Body of pancreas (tissue), 4 donors: ENCODE measurements at regions not wholly inside any gene's neighbourhood (a gene's known extent, or its start where the extent isn't known, plus 50 kb on each side); places are given as distances from the start of the nearest gene placed in this dataset.

ENCODE experiments used
- ATAC-seq: fragments of 150-250 bp; one replicate; pipeline ENCODE4 v1.9.1; 2016
- DNase-seq, 4 donors: peaks; one replicate each; pipeline ENCODE4 v3.0.0-alpha.2; 2019
- H3K27ac ChIP-seq, 4 donors: fragments of 200-600 bp; sonication (generic); 1 replicate in 3 of 4; 2 replicates in 1 of 4; pipeline versions ENCODE4 v1.5.1 to v1.6.1; 2016 to 2019; ENCODE audit warnings: mild to moderate bottlenecking in 1 of 4, mixed read lengths in 1 of 4, moderate library complexity in 1 of 4
- H3K27me3 ChIP-seq, 2 donors: fragments of 200-600 bp; sonication (generic); one replicate each; pipeline ENCODE4 v1.6.0; 2016; ENCODE audit warnings: mild to moderate bottlenecking in 1 of 2
- H3K36me3 ChIP-seq, 2 donors: fragments of 200-600 bp; sonication (generic); replicated peaks in 1 of 2; 2 replicates each; pipeline ENCODE4 v1.5.1; 2016; ENCODE audit warnings: low read depth in 2 of 2; ENCODE audit not compliant: insufficient read depth in 1 of 2
- H3K4me1 ChIP-seq: fragments of 200-600 bp; sonication (generic); one replicate; pipeline ENCODE4 v1.6.0; 2016
- H3K4me3 ChIP-seq, 2 donors: fragments of 200-600 bp; sonication (generic); 1 replicate in 1 of 2; 2 replicates in 1 of 2; pipeline ENCODE4 v1.5.1; 2016 to 2019
- H3K9me3 ChIP-seq, 3 donors: fragments of 200-600 bp; sonication (generic); 1 replicate in 2 of 3; 2 replicates in 1 of 3; pipeline ENCODE4 v1.5.1; 2016
- POLR2A ChIP-seq, 3 donors: fragments of 450-650 bp; IDR thresholded peaks; one replicate each; pipeline ENCODE4 v1.6.1; 2016; ENCODE audit warnings: antibody characterized with exemption in 3 of 3, mild to moderate bottlenecking in 2 of 3
- WGBS, 2 donors: methylation state at CpG; one replicate each; pipeline ENCODE4 v1.1.5; 2017; 5-methylcytosine and 5-hydroxymethylcytosine counted together
- intact Hi-C: fragments of 100-400 bp; cut with DNase I; formaldehyde crosslinking; loops from one replicate; pipeline ENCODE4 v1.15.1; 2023
- TF ChIP-seq, protein P1 (sequence below), 7 experiments: fragments of 450-650 bp in 4 of 7; fragments of 200-600 bp in 3 of 7; sonication (generic) in 3 of 7; IDR thresholded peaks; one replicate each; pipeline ENCODE4 v1.5.1; 2016 to 2019; ENCODE audit warnings: antibody characterized with exemption in 7 of 7

DNA sequence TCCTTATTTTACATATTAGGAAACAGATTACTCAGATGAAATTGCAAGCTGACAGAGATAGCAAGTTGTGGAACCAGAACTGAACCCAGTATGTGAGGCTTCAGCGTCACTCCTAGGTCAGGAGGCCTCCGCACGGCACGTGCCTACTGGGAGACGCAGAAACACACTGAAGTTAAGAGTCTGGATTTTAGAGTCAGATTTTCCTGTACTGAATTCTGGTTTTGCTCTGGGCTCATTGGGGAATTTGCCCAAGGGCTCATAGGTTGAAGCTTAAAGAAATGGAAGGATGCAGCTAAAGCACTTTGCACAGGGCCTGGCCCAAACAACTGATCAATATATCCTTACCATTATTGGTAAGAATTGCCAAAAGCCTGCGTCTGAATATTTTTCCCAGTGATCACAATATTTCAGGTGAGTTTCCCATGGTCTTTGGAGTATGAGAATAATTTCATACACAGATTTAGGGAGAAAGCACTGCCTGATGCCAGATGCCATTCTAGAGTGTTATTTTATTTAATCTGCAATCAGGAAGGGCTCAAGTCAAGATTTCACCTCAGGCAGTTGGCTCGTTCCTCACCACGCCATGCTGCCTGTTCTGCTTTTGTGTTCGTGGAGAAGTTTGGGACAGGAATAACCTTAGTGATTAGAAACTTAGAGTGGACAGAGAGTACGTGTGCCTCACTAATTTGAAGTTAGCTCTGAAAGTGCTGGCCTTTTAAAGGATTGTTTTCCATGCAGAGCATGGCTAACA lies 331.9 kb downstream of the MYCN start:
- DNase-seq, result no peak
- H3K27me3 ChIP-seq, result no peaks in the 10 kb centered on the region
- no peak overlapping the region for H3K27ac ChIP-seq
- ATAC-seq, result no peak
- WGBS, 2 donors, result 84 to 90% methylated on average over 10 of the region's 10 CpGs
- no peak overlapping the region for H3K4me3 ChIP-seq
- H3K9me3 ChIP-seq, result no peaks in the 10 kb centered on the region
- H3K4me1 ChIP-seq, result no peaks in the 10 kb centered on the region
- H3K36me3 ChIP-seq, result no peaks in the 10 kb centered on the region
- TF ChIP-seq, protein P1, sequence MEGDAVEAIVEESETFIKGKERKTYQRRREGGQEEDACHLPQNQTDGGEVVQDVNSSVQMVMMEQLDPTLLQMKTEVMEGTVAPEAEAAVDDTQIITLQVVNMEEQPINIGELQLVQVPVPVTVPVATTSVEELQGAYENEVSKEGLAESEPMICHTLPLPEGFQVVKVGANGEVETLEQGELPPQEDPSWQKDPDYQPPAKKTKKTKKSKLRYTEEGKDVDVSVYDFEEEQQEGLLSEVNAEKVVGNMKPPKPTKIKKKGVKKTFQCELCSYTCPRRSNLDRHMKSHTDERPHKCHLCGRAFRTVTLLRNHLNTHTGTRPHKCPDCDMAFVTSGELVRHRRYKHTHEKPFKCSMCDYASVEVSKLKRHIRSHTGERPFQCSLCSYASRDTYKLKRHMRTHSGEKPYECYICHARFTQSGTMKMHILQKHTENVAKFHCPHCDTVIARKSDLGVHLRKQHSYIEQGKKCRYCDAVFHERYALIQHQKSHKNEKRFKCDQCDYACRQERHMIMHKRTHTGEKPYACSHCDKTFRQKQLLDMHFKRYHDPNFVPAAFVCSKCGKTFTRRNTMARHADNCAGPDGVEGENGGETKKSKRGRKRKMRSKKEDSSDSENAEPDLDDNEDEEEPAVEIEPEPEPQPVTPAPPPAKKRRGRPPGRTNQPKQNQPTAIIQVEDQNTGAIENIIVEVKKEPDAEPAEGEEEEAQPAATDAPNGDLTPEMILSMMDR (IDR thresholded peaks at IDR 0.05), result no peak
- no peak for TF ChIP-seq POLR2A (IDR thresholded peaks at IDR 0.05)
- intact Hi-C loops, result no loop called here

- Histone ChIP-seq H3K27me3 (no peaks in the 10 kb centered on the region), H3K36me3 (no peaks in the 10 kb centered on the region), H3K4me3 (no peak overlapping the region), H3K9me3 (no peaks in the 10 kb centered on the region), H3K27ac (no peak overlapping the region), H3K4me1 (no peaks in the 10 kb centered on the region)
- TF ChIP-seq POLR2A (IDR thresholded peaks at IDR 0.05), result no peak
- TF ChIP-seq, protein P1 (IDR thresholded peaks at IDR 0.05), result no peak
- DNase-seq (no peak), ATAC-seq (no peak)
- intact Hi-C loops, result no loop called here
- 50 to 68% methylated on average over 2 of the region's 2 CpGs for WGBS, 2 donors
Observed at GRCh38 chr2:16271231-16271896, 331.0 kb downstream of the MYCN start.

- no peaks in the 10 kb centered on the region for H3K36me3 ChIP-seq
- intact Hi-C loops, result no loop called here
- H3K4me3 ChIP-seq, result no peak overlapping the region
- no peak overlapping the region for H3K27ac ChIP-seq
- DNase-seq (no peak), ATAC-seq (no peak)
- no peaks in the 10 kb centered on the region for H3K27me3 ChIP-seq
- no peaks in the 10 kb centered on the region for H3K9me3 ChIP-seq
- TF ChIP-seq POLR2A (IDR thresholded peaks at IDR 0.05), result no peak
- TF ChIP-seq, protein P1 (IDR thresholded peaks at IDR 0.05), result no peak
- 89 to 90% methylated on average over 4 of the region's 4 CpGs for WGBS, 2 donors
- H3K4me1 ChIP-seq, result no peaks in the 10 kb centered on the region
Observed at GRCh38 chr2:16270441-16270840, 330.1 kb downstream of the MYCN start.

DNA sequence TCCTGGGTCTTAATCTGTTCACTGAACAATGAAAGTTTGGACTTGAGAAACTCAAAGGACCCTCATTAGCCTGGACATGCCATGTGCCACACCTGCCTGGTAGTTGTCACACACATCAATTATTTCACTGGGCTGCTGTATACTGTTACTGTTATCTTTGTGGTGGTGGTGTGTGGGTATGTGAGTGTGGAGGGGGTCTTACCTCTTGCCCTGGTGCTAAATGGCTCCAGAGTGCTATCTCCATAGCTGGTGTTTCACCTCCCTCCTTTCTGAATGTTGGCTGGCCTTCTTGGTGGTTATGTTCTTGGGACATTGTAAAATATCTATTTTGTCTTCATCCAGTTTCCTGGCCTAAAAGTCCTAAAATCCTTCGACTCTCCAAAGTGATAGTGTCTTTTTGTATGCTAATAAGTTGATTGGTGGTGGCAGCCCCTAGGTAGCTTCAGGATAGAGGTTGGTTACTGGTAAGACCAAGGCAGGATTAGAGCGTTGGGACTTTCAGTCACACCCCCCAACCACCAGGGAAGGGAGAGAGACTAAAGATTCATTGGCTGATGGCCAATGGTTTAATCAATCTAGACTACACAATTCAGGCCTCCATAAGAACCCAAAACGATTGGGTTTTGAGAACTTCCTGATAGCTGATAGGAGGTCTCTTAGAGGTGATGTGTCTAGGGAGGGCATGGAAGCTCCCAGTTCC lies 328.1 kb downstream of the MYCN start:
- Histone ChIP-seq H3K4me1 (no peaks in the 10 kb centered on the region), H3K36me3 (no peaks in the 10 kb centered on the region), H3K9me3 (no peaks in the 10 kb centered on the region), H3K27ac (no peak overlapping the region), H3K4me3 (no peak overlapping the region), H3K27me3 (no peaks in the 10 kb centered on the region)
- intact Hi-C loops, result no loop called here
- no peak for TF ChIP-seq POLR2A (IDR thresholded peaks at IDR 0.05)
- TF ChIP-seq, protein P1 (IDR thresholded peaks at IDR 0.05), result no peak
- 58 to 64% methylated on average over 3 of the region's 3 CpGs for WGBS, 2 donors
- ATAC-seq (no peak), DNase-seq (no peak)
